HCT116 (cell line): ENCODE measurements at regions not wholly inside any gene's neighbourhood (a gene's known extent, or its start where the extent isn't known, plus 50 kb on each side); places are given as distances from the start of the nearest gene placed in this dataset.

ENCODE experiments used
- ATAC-seq: fragments of 200-7000 bp; cut with Tn5 transposase; 2 replicates; pipeline ENCODE4 v1.9.1; 2020; ENCODE audit warnings: mild to moderate bottlenecking, moderate library complexity
- BruUV-seq: library from RNA; stranded (reverse); fragments of 400-500 nt; replicated peaks from 2 replicates; lab custom pipeline; 2021; lab: Mats Ljungman, UMichigan
- CTCF ChIA-PET: fragments of 300-600 bp; sonication (Branson Sonifier 250); formaldehyde crosslinking; loops from one replicate; lab custom pipeline; 2021; ENCODE audit warnings: antibody characterized with exemption; lab: Charles Lee
- POLR2A ChIA-PET: fragments of 300-600, 350-600 bp; sonication (Branson Sonifier 250); formaldehyde crosslinking; loops from one replicate; lab custom pipeline; 2021; ENCODE audit warnings: antibody characterized with exemption; lab: Charles Lee
- RAD21 ChIA-PET, 2 experiments: fragments of 300-600 bp; sonication (Branson Sonifier 250); formaldehyde crosslinking; loops; one replicate each; lab custom pipeline; 2023; ENCODE audit warnings: low total read pairs in 2 of 2; ENCODE audit not compliant: uncharacterized antibody in 2 of 2, unreplicated experiment in 2 of 2, low non-redundant PET in 1 of 2; lab: Charles Lee
- DNase-seq: peaks from one replicate; pipeline ENCODE4 v3.0.0-alpha.2; 2010; ENCODE audit warnings: low read depth, low spot score
- H2AFZ ChIP-seq: fragments of 200-600 bp; shearing (Covaris generic), sonication (generic); 2 replicates; pipeline ENCODE4 v1.6.1; 2017; ENCODE audit warnings: low read depth, mixed run types, mixed read lengths, antibody characterized with exemption, low read length; ENCODE audit not compliant: poor library complexity, severe bottlenecking
- H3K27ac ChIP-seq: 2 replicates; pipeline ENCODE4 v1.5.1; 2012; ENCODE audit warnings: low read depth, low read length
- H3K27me3 ChIP-seq: fragments of 200-600 bp; sonication (generic); 2 replicates; pipeline ENCODE4 v1.6.1; 2016; ENCODE audit warnings: mixed run types, low read length, mixed read lengths; ENCODE audit not compliant: insufficient read depth
- H3K36me3 ChIP-seq, 2 experiments: fragments of 200-500 bp in 1 of 2; fragments of 200-600 bp in 1 of 2; sonication (Bioruptor generic) in 1 of 2; sonication (generic) in 1 of 2; 2 replicates each; pipeline versions ENCODE4 v1.5.1 to v1.6.1; 2014 to 2016; ENCODE audit warnings: low read length in 2 of 2, inconsistent platforms in 1 of 2, mixed read lengths in 1 of 2, mixed run types in 1 of 2; ENCODE audit not compliant: insufficient read depth in 2 of 2, control insufficient read depth in 1 of 2
- H3K4me1 ChIP-seq, 2 experiments: fragments of 200-600 bp in 1 of 2; sonication (generic) in 1 of 2; 2 replicates each; pipeline versions ENCODE4 v1.5.1 to v1.6.1; 2012 to 2017; ENCODE audit warnings: low read length in 2 of 2, inconsistent platforms in 1 of 2, mild to moderate bottlenecking in 1 of 2, mixed read lengths in 1 of 2, mixed run types in 1 of 2, moderate library complexity in 1 of 2; ENCODE audit not compliant: insufficient read depth in 2 of 2, control insufficient read depth in 1 of 2
- H3K4me2 ChIP-seq: fragments of 200-600 bp; sonication (generic); 2 replicates; pipeline ENCODE4 v1.6.1; 2017; ENCODE audit warnings: mixed run types, low read length, mixed read lengths
- H3K4me3 ChIP-seq, 2 experiments: fragments of 200-600 bp in 1 of 2; sonication (generic) in 1 of 2; replicated peaks in 1 of 2; 2 replicates each; pipeline ENCODE4 v1.5.1; 2011 to 2016; ENCODE audit warnings: low read length in 2 of 2, control low read depth in 1 of 2, low read depth in 1 of 2, mild to moderate bottlenecking in 1 of 2, mixed read lengths in 1 of 2, mixed run types in 1 of 2
- H3K79me2 ChIP-seq: fragments of 200-600 bp; sonication (generic); 2 replicates; pipeline ENCODE4 v1.6.1; 2017; ENCODE audit warnings: mild to moderate bottlenecking, mixed run types, low read length, moderate library complexity, mixed read lengths; ENCODE audit not compliant: insufficient read depth
- H3K9ac ChIP-seq: fragments of 200-600 bp; sonication (generic); 2 replicates; pipeline ENCODE4 v1.6.1; 2016; ENCODE audit warnings: low read length, mixed read lengths
- H3K9me2 ChIP-seq: fragments of 200-600 bp; sonication (generic), shearing (Covaris generic); 2 replicates; pipeline ENCODE4 v1.6.1; 2017; ENCODE audit warnings: mixed run types, mild to moderate bottlenecking, moderate library complexity; ENCODE audit not compliant: insufficient read depth
- H3K9me3 ChIP-seq, 2 experiments: fragments of 200-500 bp in 1 of 2; fragments of 200-600 bp in 1 of 2; sonication (Bioruptor generic) in 1 of 2; sonication (generic) in 1 of 2; 2 replicates each; pipeline ENCODE4 v1.6.1; 2014 to 2017; ENCODE audit warnings: low read length in 2 of 2, mixed read lengths in 2 of 2, inconsistent platforms in 1 of 2, low read depth in 1 of 2, mild to moderate bottlenecking in 1 of 2, mixed run types in 1 of 2, moderate library complexity in 1 of 2; ENCODE audit not compliant: control insufficient read depth in 1 of 2, insufficient read depth in 1 of 2
- H4K20me1 ChIP-seq: fragments of 200-600 bp; sonication (generic), shearing (Covaris generic); 2 replicates; pipeline ENCODE4 v1.6.1; 2017; ENCODE audit warnings: mixed run types, mild to moderate bottlenecking, moderate library complexity; ENCODE audit not compliant: insufficient read depth
- ELF1 ChIP-seq: IDR thresholded peaks from 2 replicates; pipeline ENCODE4 v1.6.1; 2012; ENCODE audit warnings: low read depth, borderline replicate concordance
- EZH2 ChIP-seq: fragments of 200-600 bp; sonication (generic); IDR thresholded peaks from 2 replicates; pipeline ENCODE4 v1.6.1; 2017; ENCODE audit warnings: antibody characterized with exemption, mixed run types
- EZH2phosphoT487 ChIP-seq: fragments of 200-600 bp; IDR thresholded peaks from 2 replicates; pipeline ENCODE4 v1.6.1; 2018; ENCODE audit warnings: antibody characterized with exemption, borderline replicate concordance
- FOSL1 ChIP-seq: IDR thresholded peaks from 2 replicates; pipeline ENCODE4 v1.6.1; 2012; ENCODE audit warnings: low read depth
- POLR2AphosphoS5 ChIP-seq: IDR thresholded peaks from 2 replicates; pipeline ENCODE4 v1.6.1; 2011; ENCODE audit warnings: mild to moderate bottlenecking, low read depth, low read length, moderate library complexity
- RAD21 ChIP-seq: IDR thresholded peaks from 2 replicates; pipeline ENCODE4 v1.6.1; 2012; ENCODE audit warnings: low read depth, mild to moderate bottlenecking
- SIN3A ChIP-seq: IDR thresholded peaks from 2 replicates; pipeline ENCODE4 v1.6.1; 2012; ENCODE audit warnings: low read depth
- SRF ChIP-seq: IDR thresholded peaks from 2 replicates; pipeline ENCODE4 v1.6.1; 2012; ENCODE audit warnings: low read depth
- ZNF274 ChIP-seq: fragments of 200-500 bp; sonication (Bioruptor generic); IDR thresholded peaks from 2 replicates; pipeline ENCODE4 v1.6.1; 2014; ENCODE audit warnings: mild to moderate bottlenecking, low read depth, low read length, inconsistent platforms
- intact Hi-C: fragments of 100-400 bp; cut with micrococcal nuclease; formaldehyde crosslinking; loops from 2 replicates; pipeline ENCODE4 v1.10.0; 2022
- TF ChIP-seq, protein P1 (sequence below): IDR thresholded peaks from 2 replicates; pipeline ENCODE4 v1.6.1; 2012; ENCODE audit warnings: low read depth
- TF ChIP-seq, protein P2 (sequence below), 3 experiments: fragments of 200-600 bp in 1 of 3; sonication (generic) in 1 of 3; IDR thresholded peaks in 2 of 3; conservative IDR thresholded peaks in 1 of 3; 2 replicates each; pipeline ENCODE4 v1.5.1; 2012 to 2017; ENCODE audit warnings: low read depth in 2 of 3, low read length in 2 of 3, antibody characterized with exemption in 1 of 3, borderline replicate concordance in 1 of 3, control low read depth in 1 of 3, mild to moderate bottlenecking in 1 of 3, mixed read lengths in 1 of 3, mixed run types in 1 of 3, moderate library complexity in 1 of 3; ENCODE audit not compliant: insufficient read depth in 1 of 3
- TF ChIP-seq, protein P3 (sequence below): IDR thresholded peaks from 2 replicates; pipeline ENCODE4 v1.6.1; 2012

DNA sequence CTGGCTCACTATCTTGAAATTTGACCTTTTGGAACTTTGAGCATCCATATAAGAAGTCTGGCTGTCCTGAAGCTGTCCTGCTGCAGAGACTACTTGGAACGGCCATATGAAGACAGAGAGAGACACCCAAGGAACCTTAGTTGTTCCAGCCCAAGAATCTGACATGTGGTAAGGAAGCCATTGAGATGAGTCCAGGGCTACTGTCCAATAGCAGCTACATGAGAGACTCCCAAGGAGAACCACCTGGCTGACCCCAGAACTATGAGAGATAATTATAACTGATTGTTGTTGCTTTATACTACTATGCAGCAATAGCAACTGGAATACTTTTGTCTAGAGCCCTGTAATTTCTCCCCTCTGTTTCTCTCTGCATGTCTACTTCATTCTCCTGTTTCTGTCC is 234.3 kb upstream of the TANK start:
- ATAC-seq (no peak), DNase-seq (no peak)
- TF ChIP-seq ZNF274 = no peak
- TF ChIP-seq, protein P1, sequence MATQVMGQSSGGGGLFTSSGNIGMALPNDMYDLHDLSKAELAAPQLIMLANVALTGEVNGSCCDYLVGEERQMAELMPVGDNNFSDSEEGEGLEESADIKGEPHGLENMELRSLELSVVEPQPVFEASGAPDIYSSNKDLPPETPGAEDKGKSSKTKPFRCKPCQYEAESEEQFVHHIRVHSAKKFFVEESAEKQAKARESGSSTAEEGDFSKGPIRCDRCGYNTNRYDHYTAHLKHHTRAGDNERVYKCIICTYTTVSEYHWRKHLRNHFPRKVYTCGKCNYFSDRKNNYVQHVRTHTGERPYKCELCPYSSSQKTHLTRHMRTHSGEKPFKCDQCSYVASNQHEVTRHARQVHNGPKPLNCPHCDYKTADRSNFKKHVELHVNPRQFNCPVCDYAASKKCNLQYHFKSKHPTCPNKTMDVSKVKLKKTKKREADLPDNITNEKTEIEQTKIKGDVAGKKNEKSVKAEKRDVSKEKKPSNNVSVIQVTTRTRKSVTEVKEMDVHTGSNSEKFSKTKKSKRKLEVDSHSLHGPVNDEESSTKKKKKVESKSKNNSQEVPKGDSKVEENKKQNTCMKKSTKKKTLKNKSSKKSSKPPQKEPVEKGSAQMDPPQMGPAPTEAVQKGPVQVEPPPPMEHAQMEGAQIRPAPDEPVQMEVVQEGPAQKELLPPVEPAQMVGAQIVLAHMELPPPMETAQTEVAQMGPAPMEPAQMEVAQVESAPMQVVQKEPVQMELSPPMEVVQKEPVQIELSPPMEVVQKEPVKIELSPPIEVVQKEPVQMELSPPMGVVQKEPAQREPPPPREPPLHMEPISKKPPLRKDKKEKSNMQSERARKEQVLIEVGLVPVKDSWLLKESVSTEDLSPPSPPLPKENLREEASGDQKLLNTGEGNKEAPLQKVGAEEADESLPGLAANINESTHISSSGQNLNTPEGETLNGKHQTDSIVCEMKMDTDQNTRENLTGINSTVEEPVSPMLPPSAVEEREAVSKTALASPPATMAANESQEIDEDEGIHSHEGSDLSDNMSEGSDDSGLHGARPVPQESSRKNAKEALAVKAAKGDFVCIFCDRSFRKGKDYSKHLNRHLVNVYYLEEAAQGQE = no peak
- no peak for TF ChIP-seq SIN3A
- no peak for TF ChIP-seq ELF1
- no peak for TF ChIP-seq RAD21
- TF ChIP-seq SRF = no peak
- TF ChIP-seq, protein P2, sequence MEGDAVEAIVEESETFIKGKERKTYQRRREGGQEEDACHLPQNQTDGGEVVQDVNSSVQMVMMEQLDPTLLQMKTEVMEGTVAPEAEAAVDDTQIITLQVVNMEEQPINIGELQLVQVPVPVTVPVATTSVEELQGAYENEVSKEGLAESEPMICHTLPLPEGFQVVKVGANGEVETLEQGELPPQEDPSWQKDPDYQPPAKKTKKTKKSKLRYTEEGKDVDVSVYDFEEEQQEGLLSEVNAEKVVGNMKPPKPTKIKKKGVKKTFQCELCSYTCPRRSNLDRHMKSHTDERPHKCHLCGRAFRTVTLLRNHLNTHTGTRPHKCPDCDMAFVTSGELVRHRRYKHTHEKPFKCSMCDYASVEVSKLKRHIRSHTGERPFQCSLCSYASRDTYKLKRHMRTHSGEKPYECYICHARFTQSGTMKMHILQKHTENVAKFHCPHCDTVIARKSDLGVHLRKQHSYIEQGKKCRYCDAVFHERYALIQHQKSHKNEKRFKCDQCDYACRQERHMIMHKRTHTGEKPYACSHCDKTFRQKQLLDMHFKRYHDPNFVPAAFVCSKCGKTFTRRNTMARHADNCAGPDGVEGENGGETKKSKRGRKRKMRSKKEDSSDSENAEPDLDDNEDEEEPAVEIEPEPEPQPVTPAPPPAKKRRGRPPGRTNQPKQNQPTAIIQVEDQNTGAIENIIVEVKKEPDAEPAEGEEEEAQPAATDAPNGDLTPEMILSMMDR (IDR thresholded peaks at IDR 0.05 in 2 of 3, conservative IDR thresholded peaks at IDR 0.05 in 1 of 3; ENCODE audit: borderline replicate concordance in 1 of 3, insufficient read depth in 1 of 3, low read depth in 2 of 3, low read length in 2 of 3) = no peak
- no peak for TF ChIP-seq FOSL1
- no peak for TF ChIP-seq POLR2AphosphoS5
- TF ChIP-seq, protein P3, sequence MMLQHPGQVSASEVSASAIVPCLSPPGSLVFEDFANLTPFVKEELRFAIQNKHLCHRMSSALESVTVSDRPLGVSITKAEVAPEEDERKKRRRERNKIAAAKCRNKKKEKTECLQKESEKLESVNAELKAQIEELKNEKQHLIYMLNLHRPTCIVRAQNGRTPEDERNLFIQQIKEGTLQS = no peak
- TF ChIP-seq EZH2phosphoT487 = no peak
- no peak for TF ChIP-seq EZH2
- BruUV-seq = no TSS peak
- H3K27ac ChIP-seq = no peak overlapping the region
- intact Hi-C loops = no loop called here
- H4K20me1 ChIP-seq = no peaks in the 10 kb centered on the region
- no peaks in the 10 kb centered on the region for H3K9me3 ChIP-seq
- ChIA-PET CTCF (no interaction called here), POLR2A (no interaction called here), RAD21 (no interaction called here)
- no peaks in the 10 kb centered on the region for H3K4me1 ChIP-seq
- no peaks in the 10 kb centered on the region for H3K79me2 ChIP-seq
- no peak overlapping the region for H3K9ac ChIP-seq
- no peak overlapping the region for H3K4me3 ChIP-seq
- H3K27me3 ChIP-seq = no peaks in the 10 kb centered on the region
- H3K4me2 ChIP-seq = no peak overlapping the region
- no peaks in the 10 kb centered on the region for H3K36me3 ChIP-seq
- H2AFZ ChIP-seq = no peak overlapping the region
- H3K9me2 ChIP-seq = no peaks in the 10 kb centered on the region
